CD4-positive, alpha-beta T cell treated with Interleukin-4 for 1 hour (primary cell): ENCODE measurements at regions not wholly inside any gene's neighbourhood (a gene's known extent, or its start where the extent isn't known, plus 50 kb on each side); places are given as distances from the start of the nearest gene placed in this dataset.
"Not testable (repeated sequence)": the region's sequence is repeated elsewhere in the genome, so short reads cannot be mapped to it uniquely, and the experiment has no call there.

ENCODE experiments used
- DNase-seq, 2 donors: peaks; one replicate each; pipeline ENCODE4 v3.0.0-alpha.2; 2020 to 2022

GRCh38 chr2:193352665-193353242 is 1158.0 kb upstream of the TMEFF2 start:
- DNase-seq, result not testable (repeated sequence)

GRCh38 chr2:193350509-193350908 is 1155.8 kb upstream of the TMEFF2 start:
- DNase-seq, result no peak

GRCh38 chr2:193349642-193350041 is 1154.9 kb upstream of the TMEFF2 start:
- DNase-seq, result no peak

- DNase-seq, result no peak
These were observed 1153.3 kb upstream of the TMEFF2 start for GRCh38 chr2:193348055-193348454.

- DNase-seq, result no peak
These were observed 1142.0 kb upstream of the TMEFF2 start for GRCh38 chr2:193336781-193337180.

GRCh38 chr2:193334401-193334800 is 1139.7 kb upstream of the TMEFF2 start:
- DNase-seq, result no peak

- DNase-seq, result no peak
These were observed 1138.8 kb upstream of the TMEFF2 start for GRCh38 chr2:193333539-193333938.

- no peak for DNase-seq
These were observed 1138.2 kb upstream of the TMEFF2 start for GRCh38 chr2:193332941-193333340.

GRCh38 chr2:193331676-193332075 is 1136.9 kb upstream of the TMEFF2 start:
- no peak for DNase-seq

GRCh38 chr2:193326296-193326695 is 1131.6 kb upstream of the TMEFF2 start:
- DNase-seq, result no peak

- no peak for DNase-seq
These were observed 1120.8 kb upstream of the TMEFF2 start for GRCh38 chr2:193315428-193316091.

- DNase-seq, result no peak
These were observed 1108.7 kb upstream of the TMEFF2 start for GRCh38 chr2:193303464-193303863.

- no peak for DNase-seq
These were observed 1099.6 kb upstream of the TMEFF2 start for GRCh38 chr2:193294371-193294770.

- no peak for DNase-seq
These were observed 1084.6 kb upstream of the TMEFF2 start for GRCh38 chr2:193279361-193279760.

- no peak for DNase-seq
These were observed 1082.3 kb upstream of the TMEFF2 start for GRCh38 chr2:193276988-193277387.

GRCh38 chr2:193276560-193276959 is 1081.8 kb upstream of the TMEFF2 start:
- no peak for DNase-seq

- DNase-seq, result no peak
These were observed 1081.3 kb upstream of the TMEFF2 start for GRCh38 chr2:193276069-193276468.

GRCh38 chr2:193272011-193272410 is 1077.3 kb upstream of the TMEFF2 start:
- DNase-seq, result no peak

- no peak for DNase-seq
These were observed 1076.1 kb upstream of the TMEFF2 start for GRCh38 chr2:193270816-193271215.

GRCh38 chr2:193267496-193268002 is 1072.8 kb upstream of the TMEFF2 start:
- DNase-seq, result no peak

GRCh38 chr2:193253014-193253530 is 1058.3 kb upstream of the TMEFF2 start:
- DNase-seq, result no peak

GRCh38 chr2:193251909-193252308 is 1057.2 kb upstream of the TMEFF2 start:
- DNase-seq, result no peak

- DNase-seq, result no peak
These were observed 1055.7 kb upstream of the TMEFF2 start for GRCh38 chr2:193250389-193250788.

- no peak for DNase-seq
These were observed 1046.0 kb upstream of the TMEFF2 start for GRCh38 chr2:193240752-193241151.

- DNase-seq, result no peak
These were observed 1036.9 kb upstream of the TMEFF2 start for GRCh38 chr2:193231634-193232033.
